ENCODE measurements at regions not wholly inside any gene's neighbourhood (a gene's known extent, or its start where the extent isn't known, plus 50 kb on each side); places are given as distances from the start of the nearest gene placed in this dataset.

DNA sequence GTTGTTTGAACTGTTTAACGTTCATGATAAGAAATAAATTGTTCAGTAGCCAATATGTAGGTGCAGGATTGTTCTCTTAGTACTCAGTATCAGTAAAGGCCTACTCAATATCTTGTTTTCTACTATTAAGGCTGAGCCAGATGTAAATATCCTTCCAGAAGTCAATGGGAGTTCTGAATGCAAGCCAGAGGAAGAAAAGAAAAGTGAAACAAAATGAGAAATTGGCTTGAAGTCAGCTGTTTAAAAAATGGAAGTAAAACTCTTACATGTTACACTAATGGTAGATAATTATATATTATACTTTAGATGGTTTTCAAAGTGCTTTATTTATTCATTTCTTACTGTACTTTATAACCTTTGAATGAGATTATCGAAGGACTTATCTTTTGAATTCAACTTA lies 1417.9 kb downstream of the ADGRL3 start (continued):
- no peak for TF ChIP-seq SMC3 (IDR thresholded peaks at IDR 0.05; ENCODE audit: borderline replicate concordance, low read length)
- no peak for TF ChIP-seq FOXK2 (IDR thresholded peaks at IDR 0.05)
- no peak for TF ChIP-seq TCF3 (IDR thresholded peaks at IDR 0.05; ENCODE audit: borderline replicate concordance, insufficient read depth, low read depth, low read length)
- TF ChIP-seq NR2C1 (IDR thresholded peaks at IDR 0.05) = no peak
- no peak for TF ChIP-seq PML (IDR thresholded peaks at IDR 0.05; ENCODE audit: low read length)
- no peak for TF ChIP-seq SMAD5 (IDR thresholded peaks at IDR 0.05; ENCODE audit: low read depth)
- TF ChIP-seq, protein P1, sequence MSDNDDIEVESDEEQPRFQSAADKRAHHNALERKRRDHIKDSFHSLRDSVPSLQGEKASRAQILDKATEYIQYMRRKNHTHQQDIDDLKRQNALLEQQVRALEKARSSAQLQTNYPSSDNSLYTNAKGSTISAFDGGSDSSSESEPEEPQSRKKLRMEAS (IDR thresholded peaks at IDR 0.05; ENCODE audit: low read depth, low read length) = no peak
- TF ChIP-seq LARP7 (IDR thresholded peaks at IDR 0.05) = no peak
- no peak for TF ChIP-seq GABPA (IDR thresholded peaks at IDR 0.05; ENCODE audit: low read depth)

DNA sequence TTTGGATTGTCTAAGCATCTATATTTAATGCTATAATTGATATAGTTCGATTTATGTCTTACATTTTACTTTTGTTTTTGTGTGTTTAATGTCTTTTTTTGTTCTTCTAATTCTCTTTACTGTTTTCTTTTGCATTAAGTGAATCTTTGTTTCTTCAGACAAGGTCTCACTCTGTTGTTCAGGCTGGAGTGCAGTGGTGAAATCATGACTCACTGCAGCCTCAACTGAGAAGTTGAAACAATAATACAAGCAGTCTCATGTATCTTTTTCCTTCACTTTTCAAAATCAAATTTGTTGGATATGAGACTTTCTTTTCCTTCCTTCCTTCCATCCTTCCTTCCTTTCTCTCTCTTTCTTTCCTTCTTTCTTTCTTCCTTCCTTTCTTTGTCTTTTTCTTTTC lies 1401.6 kb downstream of the ADGRL3 start:
- no peaks in the 10 kb centered on the region for H3K9me3 ChIP-seq (replicated peaks; ENCODE audit: control insufficient read depth, insufficient read depth, low read length)
- intact Hi-C loops (cut with micrococcal nuclease; ENCODE audit: unreplicated experiment) (no loop called here), in situ Hi-C loops (cut with MboI) (no loop called here)
- DNase-seq (ENCODE audit: low read depth, low spot score) = no peak
- H3K27me3 ChIP-seq (replicated peaks in 1 of 2; ENCODE audit: control insufficient read depth in 2 of 2, insufficient read depth in 2 of 2, low read length in 1 of 2) = no peaks in the 10 kb centered on the region
- ChIA-PET RAD21 (ENCODE audit: unreplicated experiment) (no interaction called here), POLR2A (no interaction called here), CTCF (no interaction called here), SMC1A (ENCODE audit: uncharacterized antibody, unreplicated experiment) (no interaction called here)
- no peaks in the 10 kb centered on the region for H3K4me1 ChIP-seq (ENCODE audit: control insufficient read depth, insufficient read depth, low read length)
- no peak overlapping the region for H3K4me2 ChIP-seq (ENCODE audit: control insufficient read depth, insufficient read depth)
- 0% methylated on average over 1 of the region's 1 CpG for WGBS (ENCODE audit: insufficient coverage, insufficient replicate concordance, low lambda C conversion rate, missing lambda C conversion rate)
- TF ChIP-seq EZH2 (IDR thresholded peaks at IDR 0.05; ENCODE audit: borderline replicate concordance, control insufficient read depth, low read depth, low read length) (no peak), FOXM1 (IDR thresholded peaks at IDR 0.05; ENCODE audit: low read depth, low read length) (no peak), ETV6 (conservative IDR thresholded peaks at IDR 0.05 in 1 of 2, IDR thresholded peaks at IDR 0.05 in 1 of 2; ENCODE audit: borderline replicate concordance in 1 of 2, low read depth in 1 of 2) (no peak), CBFB (IDR thresholded peaks at IDR 0.05; ENCODE audit: low read depth) (no peak), PML (IDR thresholded peaks at IDR 0.05; ENCODE audit: low read length) (no peak), KAT2A (conservative IDR thresholded peaks at IDR 0.05; ENCODE audit: control insufficient read depth, low read depth, low read length) (no peak)
- TF ChIP-seq, protein P2, sequence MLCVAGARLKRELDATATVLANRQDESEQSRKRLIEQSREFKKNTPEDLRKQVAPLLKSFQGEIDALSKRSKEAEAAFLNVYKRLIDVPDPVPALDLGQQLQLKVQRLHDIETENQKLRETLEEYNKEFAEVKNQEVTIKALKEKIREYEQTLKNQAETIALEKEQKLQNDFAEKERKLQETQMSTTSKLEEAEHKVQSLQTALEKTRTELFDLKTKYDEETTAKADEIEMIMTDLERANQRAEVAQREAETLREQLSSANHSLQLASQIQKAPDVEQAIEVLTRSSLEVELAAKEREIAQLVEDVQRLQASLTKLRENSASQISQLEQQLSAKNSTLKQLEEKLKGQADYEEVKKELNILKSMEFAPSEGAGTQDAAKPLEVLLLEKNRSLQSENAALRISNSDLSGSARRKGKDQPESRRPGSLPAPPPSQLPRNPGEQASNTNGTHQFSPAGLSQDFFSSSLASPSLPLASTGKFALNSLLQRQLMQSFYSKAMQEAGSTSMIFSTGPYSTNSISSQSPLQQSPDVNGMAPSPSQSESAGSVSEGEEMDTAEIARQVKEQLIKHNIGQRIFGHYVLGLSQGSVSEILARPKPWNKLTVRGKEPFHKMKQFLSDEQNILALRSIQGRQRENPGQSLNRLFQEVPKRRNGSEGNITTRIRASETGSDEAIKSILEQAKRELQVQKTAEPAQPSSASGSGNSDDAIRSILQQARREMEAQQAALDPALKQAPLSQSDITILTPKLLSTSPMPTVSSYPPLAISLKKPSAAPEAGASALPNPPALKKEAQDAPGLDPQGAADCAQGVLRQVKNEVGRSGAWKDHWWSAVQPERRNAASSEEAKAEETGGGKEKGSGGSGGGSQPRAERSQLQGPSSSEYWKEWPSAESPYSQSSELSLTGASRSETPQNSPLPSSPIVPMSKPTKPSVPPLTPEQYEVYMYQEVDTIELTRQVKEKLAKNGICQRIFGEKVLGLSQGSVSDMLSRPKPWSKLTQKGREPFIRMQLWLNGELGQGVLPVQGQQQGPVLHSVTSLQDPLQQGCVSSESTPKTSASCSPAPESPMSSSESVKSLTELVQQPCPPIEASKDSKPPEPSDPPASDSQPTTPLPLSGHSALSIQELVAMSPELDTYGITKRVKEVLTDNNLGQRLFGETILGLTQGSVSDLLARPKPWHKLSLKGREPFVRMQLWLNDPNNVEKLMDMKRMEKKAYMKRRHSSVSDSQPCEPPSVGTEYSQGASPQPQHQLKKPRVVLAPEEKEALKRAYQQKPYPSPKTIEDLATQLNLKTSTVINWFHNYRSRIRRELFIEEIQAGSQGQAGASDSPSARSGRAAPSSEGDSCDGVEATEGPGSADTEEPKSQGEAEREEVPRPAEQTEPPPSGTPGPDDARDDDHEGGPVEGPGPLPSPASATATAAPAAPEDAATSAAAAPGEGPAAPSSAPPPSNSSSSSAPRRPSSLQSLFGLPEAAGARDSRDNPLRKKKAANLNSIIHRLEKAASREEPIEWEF (IDR thresholded peaks at IDR 0.05; ENCODE audit: insufficient replicate concordance, low read depth, low read length) = no peak
- no peaks in the 10 kb centered on the region for H3K36me3 ChIP-seq (ENCODE audit: control insufficient read depth in 2 of 2, insufficient read depth in 2 of 2, low read length in 1 of 2)
- ATAC-seq = no peak
- H4K20me1 ChIP-seq (ENCODE audit: control insufficient read depth, insufficient read depth) = no peaks in the 10 kb centered on the region
- no peak for FAIRE-seq
- no peak overlapping the region for H2AFZ ChIP-seq (ENCODE audit: control insufficient read depth, low read depth, low read length)
- no peak overlapping the region for H3K27ac ChIP-seq (ENCODE audit: control insufficient read depth, insufficient read depth)
- H3K4me3 ChIP-seq = no peak overlapping the region
- BruUV-seq (replicated peaks) = no TSS peak
- H3K79me2 ChIP-seq (ENCODE audit: control insufficient read depth, insufficient read depth, low read length) = no peaks in the 10 kb centered on the region
- no peak overlapping the region for H3K9ac ChIP-seq (ENCODE audit: control insufficient read depth, insufficient read depth, low read length)

Data from GM12878 (cell line).